CD1c-positive myeloid dendritic cell (primary cell): ENCODE measurements at regions not wholly inside any gene's neighbourhood (a gene's known extent, or its start where the extent isn't known, plus 50 kb on each side); places are given as distances from the start of the nearest gene placed in this dataset.
"Not testable (repeated sequence)": the region's sequence is repeated elsewhere in the genome, so short reads cannot be mapped to it uniquely, and the experiment has no call there.

ENCODE experiments used
- DNase-seq: peaks from one replicate; pipeline ENCODE4 v3.0.0-alpha.2; 2016; ENCODE audit errors: extremely low spot score

DNA sequence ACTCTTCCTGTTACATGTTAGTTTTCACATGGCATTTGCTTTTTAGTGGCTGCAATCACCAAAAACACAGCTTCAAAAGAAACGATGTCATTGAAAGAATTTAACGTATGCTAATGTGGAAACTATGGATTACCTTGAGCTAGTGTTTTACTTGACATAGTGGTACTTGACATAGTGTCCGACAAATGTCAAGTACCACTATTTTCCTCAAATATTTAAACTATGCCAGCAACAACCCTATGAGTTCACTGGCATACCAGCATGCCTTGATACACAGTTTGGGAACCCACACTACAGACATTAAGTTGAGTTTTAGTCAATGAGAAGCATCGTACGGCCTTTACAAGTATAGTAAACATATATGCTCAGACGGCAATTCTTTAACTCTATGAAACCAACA is 560.3 kb downstream of the GALC start:
- no peak for DNase-seq

DNA sequence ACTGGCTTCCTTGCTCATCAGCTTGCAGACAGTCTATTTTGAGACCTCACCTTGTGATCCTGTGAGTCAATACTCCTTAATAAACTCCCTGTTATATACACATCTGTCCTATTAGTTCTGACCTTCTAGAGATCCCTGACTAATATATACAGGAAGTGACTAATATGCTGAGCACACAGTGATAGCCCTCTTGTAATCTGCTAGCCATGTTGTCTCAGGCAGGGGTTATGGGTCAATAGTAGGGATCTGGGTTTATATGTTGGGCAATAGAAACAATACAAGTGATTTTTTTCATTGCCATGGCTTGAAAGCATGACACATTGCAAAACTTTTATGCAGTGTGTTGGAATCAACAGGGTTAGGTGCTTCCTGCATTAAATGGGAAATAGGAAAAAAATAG is 562.2 kb downstream of the GALC start:
- DNase-seq: no peak

DNA sequence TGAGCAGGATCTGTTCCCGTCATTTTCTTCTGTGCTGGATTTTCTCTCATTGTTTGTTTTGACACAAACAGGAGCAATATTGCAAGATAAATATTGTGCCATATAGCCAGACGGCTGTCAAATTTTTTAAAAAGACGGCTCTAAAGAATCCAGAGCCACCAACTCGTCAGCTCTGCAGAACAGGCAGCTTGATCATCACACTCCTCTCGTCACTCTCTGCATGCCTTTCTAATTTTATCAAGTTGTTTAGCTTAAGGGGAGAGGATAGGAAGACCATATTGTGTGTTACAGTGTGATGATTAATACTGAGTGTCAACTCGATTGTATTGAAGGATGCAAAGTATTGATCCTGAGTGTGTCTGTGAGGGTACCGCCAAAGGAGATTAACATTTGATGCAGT is 562.8 kb downstream of the GALC start:
- DNase-seq: no peak

DNA sequence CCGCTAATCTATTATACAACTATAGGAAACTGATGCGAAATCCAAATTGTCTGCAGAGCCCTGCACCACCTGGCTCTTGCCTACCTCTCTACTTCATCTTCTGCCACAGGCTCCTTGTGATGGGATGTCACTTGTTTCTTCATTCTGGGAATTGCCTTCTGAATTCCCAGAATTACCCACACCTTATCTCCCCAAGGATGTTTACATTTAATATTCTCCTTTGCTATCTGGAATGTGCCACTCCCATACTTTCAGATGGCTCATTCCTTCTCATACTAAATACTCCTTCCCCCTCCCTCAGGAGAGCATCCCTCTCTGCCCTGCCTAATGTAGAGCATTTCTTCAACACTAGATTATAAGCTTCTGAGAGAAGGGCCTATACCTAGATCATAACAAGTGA is 573.1 kb downstream of the GALC start:
- no peak for DNase-seq

DNA sequence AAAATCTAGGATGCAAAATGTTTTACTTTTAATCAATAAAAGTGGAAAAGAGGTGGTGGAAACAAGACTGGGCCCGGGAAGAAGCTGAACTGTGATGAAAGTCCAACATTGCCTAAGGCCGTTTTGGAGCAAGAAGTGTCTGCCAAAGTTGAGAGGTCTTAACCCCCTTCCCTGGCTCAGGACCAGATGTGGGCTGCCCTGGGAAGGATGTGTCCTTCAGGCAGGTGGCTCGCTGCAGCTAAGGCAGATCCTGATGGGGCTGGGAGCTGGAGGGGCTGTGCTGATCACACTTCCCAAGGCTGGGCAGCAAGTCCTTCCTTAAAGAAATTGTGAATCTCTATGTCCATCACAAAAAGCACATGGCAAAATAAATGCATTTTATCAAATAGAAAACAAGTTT is 581.6 kb downstream of the GALC start:
- DNase-seq: no peak

DNA sequence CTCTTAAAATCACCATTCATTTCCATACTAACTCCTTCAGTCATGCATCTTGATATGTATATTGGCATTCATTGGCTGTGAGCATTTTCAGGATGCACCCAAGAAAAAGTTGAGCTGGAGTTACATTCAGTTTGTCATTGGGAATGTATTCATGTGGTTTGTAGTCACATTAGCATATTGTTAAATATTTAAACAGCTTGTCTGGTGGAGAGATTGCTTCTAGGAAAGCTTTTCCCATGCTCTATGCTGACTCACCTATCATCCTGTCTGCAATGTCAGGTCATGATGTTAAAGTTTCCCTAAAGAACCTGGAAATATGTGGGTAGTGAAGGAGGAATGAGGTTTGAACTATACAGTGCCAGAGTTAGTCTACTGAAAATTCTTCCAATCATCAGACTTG is 583.6 kb downstream of the GALC start:
- no peak for DNase-seq

DNA sequence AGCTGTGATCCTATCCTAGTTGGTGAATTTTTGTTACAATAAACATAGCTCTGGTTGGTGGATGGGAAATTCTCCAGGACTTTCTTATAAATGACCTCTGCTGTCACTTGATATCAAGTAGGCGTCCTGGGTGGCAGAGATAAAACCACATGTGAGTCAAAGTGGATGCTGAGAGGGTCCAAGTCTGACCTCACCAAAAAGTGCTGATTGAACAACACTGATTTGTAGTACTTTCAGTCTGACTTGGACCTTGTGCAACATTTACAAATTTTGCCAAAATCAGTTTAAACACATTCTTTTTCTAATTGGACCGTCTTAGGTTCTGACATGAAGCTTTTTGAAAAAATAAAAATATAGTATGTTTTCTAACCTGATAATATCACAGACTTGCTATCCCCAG is 585.6 kb downstream of the GALC start:
- DNase-seq: no peak

DNA sequence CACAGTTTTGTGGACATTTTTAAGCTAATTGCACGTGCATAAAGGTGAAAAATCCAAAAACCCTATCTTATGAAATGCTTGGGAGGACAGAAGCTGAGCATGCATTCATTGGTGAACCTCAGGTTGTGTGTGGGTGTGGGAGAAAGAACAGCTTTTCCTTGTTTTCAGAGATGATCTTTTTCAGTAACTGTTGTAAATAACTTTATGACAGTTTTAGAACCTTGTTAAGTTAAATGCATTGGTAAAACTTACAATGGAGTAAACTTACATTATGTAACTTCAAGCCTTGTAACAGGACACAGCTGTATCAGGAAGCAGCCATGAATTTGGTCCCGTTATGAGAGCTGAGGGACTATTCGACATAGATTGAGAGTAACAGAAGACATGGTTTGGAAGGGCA is 587.4 kb downstream of the GALC start:
- no peak for DNase-seq

DNA sequence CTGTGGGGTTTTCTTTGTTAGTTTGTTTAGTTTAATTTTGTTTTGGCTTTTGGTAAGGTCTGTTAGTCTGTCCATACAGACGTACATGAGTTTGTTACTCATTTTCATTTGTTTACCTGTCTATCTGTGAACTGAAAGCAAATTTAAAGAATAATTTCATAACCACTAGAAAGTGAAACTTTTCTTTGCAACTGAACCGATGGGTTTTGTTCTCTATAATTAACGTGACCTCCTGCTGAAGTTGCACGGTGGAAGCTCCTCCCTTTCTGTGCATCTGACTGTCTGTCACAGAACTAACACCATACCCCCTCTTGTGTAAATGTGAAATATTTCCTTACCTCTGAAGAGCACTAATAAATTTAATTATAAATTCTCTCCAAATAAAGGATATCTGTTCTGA is 595.5 kb downstream of the GALC start:
- no peak for DNase-seq

DNA sequence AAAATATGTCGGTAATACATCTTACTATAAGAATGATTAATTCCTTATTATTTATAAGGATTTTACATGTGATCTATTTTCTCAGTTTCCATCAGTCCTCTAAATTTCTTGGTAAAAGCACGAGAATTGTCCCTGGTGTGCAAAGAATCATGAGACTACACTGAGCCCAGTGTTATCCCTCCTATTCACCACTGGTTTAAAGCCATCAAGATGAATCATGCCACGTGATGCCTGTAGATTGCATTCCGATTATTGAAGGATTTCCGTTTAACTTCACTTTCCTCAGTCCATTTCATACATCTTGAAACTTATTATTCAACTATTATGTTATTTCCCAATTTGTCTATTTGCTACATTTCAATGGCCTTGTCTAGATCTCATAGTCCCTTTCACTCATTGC is 601.9 kb downstream of the GALC start:
- DNase-seq: no peak

DNA sequence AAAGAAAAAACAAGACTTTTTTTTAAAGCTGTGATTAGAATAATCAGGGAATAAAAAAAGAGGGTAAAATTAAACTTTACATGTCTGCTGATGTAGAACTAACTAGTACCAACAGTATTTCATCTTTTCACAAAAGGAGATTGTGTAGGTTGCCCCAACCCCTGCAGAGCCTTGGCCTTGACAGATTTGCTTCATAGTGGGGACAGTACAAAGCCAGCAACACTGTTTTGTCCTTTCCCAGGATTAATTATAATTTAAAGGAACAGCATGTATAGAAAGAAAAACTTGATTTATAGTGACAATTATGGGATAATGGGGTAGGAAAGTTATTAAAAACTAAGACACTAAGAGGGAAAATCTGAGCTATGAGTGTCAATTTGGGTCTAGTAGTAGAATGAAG is 604.0 kb downstream of the GALC start:
- DNase-seq: no peak

DNA sequence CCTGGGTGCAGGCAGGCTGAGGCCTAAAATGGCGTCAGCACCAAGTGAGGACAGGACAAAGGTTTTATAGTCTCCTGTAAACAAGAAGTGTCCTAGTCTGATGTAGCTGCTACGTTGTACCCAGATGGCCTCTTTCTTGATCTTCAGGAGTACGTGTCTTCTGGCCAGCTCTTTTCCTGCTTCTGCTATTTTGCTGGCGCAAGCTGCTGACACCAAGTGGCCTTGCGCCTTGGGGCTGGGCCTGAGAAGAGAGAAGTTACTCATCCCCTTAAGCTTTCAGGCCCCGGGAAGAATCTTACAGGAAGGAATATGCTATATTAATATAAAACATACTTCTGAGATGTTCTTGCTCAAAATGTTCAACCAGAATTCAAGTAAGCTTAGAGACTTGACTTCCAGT is 605.2 kb downstream of the GALC start:
- no peak for DNase-seq

DNA sequence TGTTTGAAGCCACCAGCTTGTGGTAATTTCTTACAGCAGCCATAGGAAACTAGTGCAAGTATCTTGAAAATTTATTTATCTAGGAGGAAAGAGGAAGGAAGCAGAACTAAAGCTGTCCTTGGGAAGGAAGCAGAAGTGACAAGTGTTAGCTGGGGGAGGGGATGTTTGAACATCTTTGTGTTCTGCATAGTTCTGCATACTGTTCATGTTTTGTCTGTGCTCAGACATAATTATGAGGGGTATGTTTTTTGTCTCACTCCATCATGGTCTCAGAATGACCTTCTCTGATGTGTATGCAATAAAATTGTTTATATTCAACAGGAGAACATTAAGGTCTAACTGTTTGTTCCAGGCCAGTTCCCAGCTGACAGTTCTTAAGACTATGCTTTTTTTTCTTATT is 606.5 kb downstream of the GALC start:
- DNase-seq: no peak

DNA sequence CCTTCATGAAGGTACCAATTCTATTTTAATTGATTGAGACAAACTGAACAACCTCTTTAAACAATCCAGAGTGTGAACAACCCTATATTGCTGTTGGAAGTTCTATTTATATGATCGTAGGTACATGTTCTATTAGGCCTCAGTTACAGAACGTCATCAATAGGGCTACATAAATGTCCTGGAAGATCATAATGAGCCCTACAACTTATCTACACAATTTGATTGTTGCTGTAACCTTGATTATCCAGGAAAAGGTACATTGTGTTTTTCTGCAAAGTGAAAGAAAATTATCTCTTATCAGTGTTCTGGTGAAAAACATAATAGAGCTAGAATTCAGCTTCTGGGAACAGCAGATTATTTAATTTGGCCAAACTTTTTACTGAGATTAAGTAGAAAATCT is 612.9 kb downstream of the GALC start:
- no peak for DNase-seq

DNA sequence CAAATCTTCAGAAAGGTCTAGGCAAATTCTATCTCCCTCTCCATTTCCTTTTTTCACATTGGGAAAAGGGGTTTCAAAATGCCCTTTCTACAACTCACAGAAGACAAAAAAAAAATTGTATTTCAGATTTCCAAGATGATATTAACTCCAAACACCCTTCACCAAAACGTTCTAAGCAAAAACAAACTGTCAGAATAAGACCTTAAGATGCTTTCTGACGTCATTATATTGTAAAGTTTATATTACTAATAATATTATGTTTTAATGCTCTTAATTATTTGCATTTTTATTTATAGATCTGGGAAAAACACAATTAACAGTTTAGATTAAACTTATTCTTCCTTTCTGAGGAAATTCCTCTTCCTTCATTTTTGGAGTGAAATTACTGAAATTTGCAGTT is 624.2 kb downstream of the GALC start:
- no peak for DNase-seq

DNA sequence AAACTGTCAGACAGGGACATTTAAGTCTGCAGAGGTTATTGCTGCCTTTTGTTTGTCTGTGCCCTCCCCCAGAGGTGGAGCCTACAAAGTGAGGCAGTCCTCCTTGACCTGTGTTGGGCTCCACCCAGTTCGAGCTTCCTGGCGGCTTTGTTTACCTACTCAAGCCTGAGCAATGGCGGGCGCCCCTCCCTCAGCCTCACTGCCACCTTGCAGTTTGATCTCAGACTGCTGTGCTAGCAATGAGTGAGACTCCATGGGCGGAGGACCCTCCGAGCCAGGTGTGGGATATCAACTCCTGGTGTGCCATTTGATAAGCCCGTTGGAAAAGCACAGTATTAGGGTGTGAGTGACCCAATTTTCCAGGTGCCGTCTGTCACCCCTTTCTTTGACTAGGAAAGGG is 632.7 kb downstream of the GALC start:
- not testable (repeated sequence) for DNase-seq

DNA sequence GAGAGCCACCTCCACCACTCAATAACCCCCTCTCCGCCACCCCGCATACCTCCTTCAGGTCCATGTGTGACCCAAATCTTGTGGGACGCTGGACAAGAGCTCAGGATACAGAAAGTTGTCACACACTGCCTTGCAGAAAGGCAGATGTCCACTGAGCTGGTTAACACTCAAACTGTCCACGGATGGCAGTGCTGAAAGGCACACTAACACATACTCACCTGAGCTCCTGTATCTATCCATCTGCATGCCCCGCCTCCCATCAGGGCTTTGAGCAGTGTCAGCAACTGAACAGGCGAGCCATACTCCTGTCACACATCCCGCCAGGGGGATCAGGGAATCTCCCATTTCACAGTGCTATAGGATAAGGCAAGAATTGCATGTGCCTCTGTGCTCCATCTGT is 642.0 kb downstream of the GALC start:
- DNase-seq: no peak

DNA sequence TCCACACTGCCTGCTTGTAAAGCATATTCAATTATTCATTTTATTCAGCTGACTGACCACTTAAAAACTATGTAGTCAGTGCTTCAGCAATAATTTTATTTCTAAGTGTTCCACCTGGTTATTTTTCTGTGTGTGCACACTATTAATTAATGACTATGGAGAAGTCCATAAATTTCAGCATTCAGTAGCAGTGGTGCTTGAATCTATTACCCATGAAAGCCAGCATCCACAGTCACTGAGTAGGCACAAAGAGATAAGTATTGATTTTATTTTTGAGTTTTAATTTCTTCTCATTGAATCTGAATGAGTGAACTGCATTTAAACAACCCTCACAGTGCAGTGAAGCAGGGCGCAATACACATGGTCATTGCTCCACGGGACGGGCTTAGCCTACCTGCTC is 643.1 kb downstream of the GALC start:
- no peak for DNase-seq

DNA sequence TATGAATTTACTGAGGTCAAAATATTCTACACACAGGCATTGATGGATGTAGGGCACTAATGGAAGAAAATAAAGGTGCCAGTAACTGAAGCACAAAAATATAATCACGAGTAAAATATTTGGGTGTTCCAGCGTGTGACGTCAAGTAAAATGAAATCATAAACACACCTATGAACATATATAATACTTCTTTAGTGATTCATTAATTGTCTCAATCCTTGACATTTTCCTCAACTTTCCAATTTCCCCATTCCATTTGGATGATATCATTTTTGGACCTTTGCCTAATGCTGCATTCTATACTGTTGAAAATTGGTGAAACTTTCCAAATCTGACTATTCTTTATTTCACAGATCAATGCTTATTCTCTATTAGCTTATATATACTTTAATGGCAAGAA is 649.3 kb downstream of the GALC start:
- no peak for DNase-seq

DNA sequence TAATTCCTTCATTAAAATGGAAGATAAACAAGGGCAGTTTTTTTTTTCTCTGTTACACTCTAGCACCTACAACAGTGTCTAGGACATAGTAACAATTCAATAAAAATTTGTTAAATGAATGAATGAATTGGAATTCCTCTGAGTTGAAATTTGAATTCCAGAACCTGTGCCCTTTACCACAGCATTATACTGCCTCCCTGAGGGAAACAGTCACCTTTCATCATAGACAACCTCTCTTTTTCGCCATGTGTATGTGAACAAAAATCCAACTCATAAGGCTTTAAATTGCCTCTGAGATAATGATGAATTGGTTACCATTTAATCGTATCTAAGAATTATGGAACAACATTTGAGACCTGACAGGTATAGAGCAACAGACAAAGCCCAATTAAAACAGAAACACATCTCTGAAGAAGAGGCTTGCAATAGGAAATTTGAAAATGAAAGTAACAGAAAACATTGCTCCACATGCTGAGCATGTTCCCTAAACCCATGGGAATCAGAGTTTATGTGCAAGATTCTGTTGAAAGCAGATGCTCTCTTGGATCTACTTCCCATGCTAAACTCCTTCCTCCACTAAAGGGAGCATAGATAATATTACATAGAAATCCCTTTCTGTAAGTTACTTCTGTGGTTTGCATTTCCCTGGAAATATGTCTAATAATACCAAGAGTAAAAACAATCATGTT is 657.8 kb downstream of the GALC start:
- no peak for DNase-seq

DNA sequence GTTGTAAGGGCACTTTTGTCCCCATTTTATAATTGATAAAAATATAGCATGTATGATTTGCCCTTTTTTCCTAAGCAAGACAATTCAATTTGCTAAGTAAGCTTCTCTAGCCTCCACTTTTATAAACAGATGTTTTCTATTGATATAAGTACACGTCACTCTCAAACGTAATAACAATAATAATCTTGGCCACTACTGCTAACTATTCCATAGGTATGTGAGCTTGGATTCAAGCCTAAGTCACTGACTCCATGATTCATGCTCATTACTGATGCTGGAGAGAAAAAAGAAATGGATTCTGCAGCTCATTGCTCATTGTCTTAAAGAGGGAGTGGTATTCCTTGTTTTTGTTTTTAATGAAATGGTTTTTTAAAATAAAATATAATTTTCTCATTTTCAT is 661.0 kb downstream of the GALC start:
- no peak for DNase-seq

DNA sequence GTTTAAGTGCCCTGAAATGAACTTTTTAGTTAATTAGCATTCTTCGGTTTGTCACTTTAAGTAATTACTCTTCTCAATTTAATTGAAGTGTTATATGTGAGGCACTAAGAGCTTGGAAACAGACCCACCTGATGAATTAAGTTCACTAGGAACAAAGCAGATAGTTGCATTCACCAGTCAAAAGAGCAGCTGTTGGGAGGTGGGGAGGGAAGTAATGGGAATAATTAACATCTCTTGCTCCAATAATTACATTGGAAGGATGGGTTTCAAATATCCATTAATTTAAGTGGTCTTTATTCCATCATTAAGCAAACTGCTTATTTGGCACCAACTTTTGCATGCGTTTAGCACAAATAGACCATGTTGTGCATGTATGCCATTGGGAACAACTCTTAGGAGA is 667.2 kb downstream of the GALC start:
- no peak for DNase-seq

DNA sequence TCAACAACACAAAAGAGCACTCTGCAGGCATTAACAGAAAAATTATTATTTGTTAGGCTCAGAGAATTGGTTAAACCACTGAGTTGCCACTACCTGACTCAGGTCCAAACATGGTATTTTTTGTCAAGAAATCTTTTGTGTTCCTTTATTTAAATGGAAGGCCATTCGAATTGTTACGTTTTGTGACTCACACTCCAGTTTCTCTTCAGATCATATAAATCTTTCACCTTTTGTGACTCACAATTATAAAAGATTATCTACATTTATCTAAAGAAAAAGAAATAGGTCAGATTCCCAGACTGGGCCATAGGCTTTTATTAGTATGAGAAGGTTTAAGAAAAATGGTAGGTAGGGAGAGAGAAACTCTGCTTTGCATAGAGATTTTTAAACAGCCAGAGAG is 669.8 kb downstream of the GALC start:
- DNase-seq: no peak

DNA sequence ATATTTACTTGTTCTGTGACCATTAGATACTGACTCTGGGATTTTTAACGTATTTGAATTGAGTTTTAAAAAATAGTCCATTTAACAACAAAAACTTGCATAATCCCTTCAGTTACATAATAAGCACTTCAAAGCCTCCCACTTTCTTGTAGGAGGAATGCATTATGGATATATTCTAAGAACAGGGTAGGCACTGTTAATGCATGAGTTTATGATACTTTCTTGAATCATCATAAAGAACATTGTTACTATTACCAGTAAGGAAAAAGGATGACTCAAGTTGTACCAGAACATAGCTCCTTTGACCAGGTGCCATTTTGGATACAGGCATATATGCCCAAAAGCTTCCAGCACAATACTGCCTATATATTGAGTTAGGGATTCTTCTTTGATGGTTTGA is 671.4 kb downstream of the GALC start:
- no peak for DNase-seq

DNA sequence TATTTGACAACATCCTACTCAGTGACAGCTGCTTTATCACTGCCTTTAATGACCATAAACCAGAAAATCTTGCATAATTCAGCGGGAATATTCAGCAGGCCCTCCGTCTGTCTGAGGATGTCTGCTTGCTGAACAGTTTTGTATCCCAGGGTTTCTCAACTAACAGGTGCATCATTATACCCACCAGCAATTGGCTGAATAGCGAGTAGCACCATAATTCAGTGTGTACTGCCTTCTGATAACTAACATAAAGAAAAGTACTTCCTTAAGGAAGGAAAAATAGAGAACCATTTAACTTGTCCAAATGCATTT is 680.1 kb downstream of the GALC start:
- no peak for DNase-seq
